Heart left ventricle (tissue), 16 donors: ENCODE measurements at regions not wholly inside any gene's neighbourhood (a gene's known extent, or its start where the extent isn't known, plus 50 kb on each side); places are given as distances from the start of the nearest gene placed in this dataset.
"Not testable (repeated sequence)": the region's sequence is repeated elsewhere in the genome, so short reads cannot be mapped to it uniquely, and the experiment has no call there.

Source experiments
- ATAC-seq, 4 donors: fragments of 200-7000 bp; cut with Tn5 transposase; one replicate each; pipeline ENCODE4 v1.9.1; 2020 to 2022; ENCODE audit warnings: moderate library complexity in 4 of 4, mild to moderate bottlenecking in 3 of 4, moderate number of reproducible peaks in 1 of 4
- DNase-seq, 5 donors: peaks; one replicate each; pipeline ENCODE4 v3.0.0-alpha.2; 2020
- H3K27ac ChIP-seq, 12 donors: fragments of 200-600 bp; sonication (generic) in 4 of 12; one replicate each; pipeline versions ENCODE4 v1.5.0 to v1.8.0; 2016 to 2022; ENCODE audit warnings: mild to moderate bottlenecking in 2 of 12
- H3K27me3 ChIP-seq, 9 donors: fragments of 200-600 bp; sonication (generic) in 2 of 9; one replicate each; pipeline versions ENCODE4 v1.5.1 to v1.8.0; 2016 to 2022; ENCODE audit warnings: mild to moderate bottlenecking in 3 of 9
- H3K36me3 ChIP-seq, 9 donors: fragments of 200-600 bp; sonication (generic) in 2 of 9; one replicate each; pipeline versions ENCODE4 v1.5.0 to v1.8.0; 2018 to 2022; ENCODE audit warnings: mild to moderate bottlenecking in 2 of 9
- H3K4me1 ChIP-seq, 12 donors: fragments of 200-600 bp; sonication (generic) in 4 of 12; one replicate each; pipeline versions ENCODE4 v1.5.0 to v1.8.0; 2016 to 2022; ENCODE audit warnings: mild to moderate bottlenecking in 3 of 12
- H3K4me3 ChIP-seq, 12 donors: fragments of 200-600 bp; sonication (generic) in 4 of 12; one replicate each; pipeline versions ENCODE4 v1.5.0 to v1.8.0; 2017 to 2022; ENCODE audit warnings: mild to moderate bottlenecking in 9 of 12, moderate library complexity in 4 of 12
- H3K9me3 ChIP-seq, 12 donors: fragments of 200-600 bp; sonication (generic) in 4 of 12; one replicate each; pipeline versions ENCODE4 v1.5.0 to v1.8.0; 2016 to 2022; ENCODE audit warnings: mild to moderate bottlenecking in 1 of 12
- CTCF ChIP-seq, 12 donors: fragments of 200-600 bp; sonication (generic) in 4 of 12; IDR thresholded peaks; one replicate each; pipeline versions ENCODE4 v1.5.0 to v1.8.0; 2018 to 2022; ENCODE audit warnings: antibody characterized with exemption in 12 of 12, mild to moderate bottlenecking in 5 of 12
- POLR2A ChIP-seq, 2 donors: fragments of 450-650 bp; IDR thresholded peaks; one replicate each; pipeline ENCODE4 v1.6.1; 2017; ENCODE audit warnings: antibody characterized with exemption in 2 of 2, mild to moderate bottlenecking in 2 of 2, moderate library complexity in 2 of 2
- WGBS, 4 donors: extraction: QIAGEN DNeasy Blood & Tissue Kit in 2 of 4; methylation state at CpG; one replicate each; pipeline versions ENCODE4 v1.1.5 to v1.1.7; 2013 to 2018; 5-methylcytosine and 5-hydroxymethylcytosine counted together
- intact Hi-C, 10 donors: fragments of 100-400 bp; cut with DNase I; formaldehyde crosslinking; loops; one replicate each; pipeline versions ENCODE4 v1.11.1 to v1.14.2; 2022
- donor health status: ischemic (EF 13 %, LVEDD 7.1; RV severe dilation, severe dysfunction).
- donor health status: healthy with polysubstance abuse.
- donor health status: DM: no; HTN: yes; CAD: no.
- donor health status: DM: no; HTN: no; CAD: no.
- donor health status: ischemic (EF 25% LVEDD 6.9; RV normal size, moderate dysfunction).
- donor health status: ischemic (EF 25% LVEDD 5.7; RV mildly dilated, moderate dysfunction).
- donor health status: healthy.
- donor health status: DM: yes; HTN: yes; CAD: no.
- donor health status: ischemic (EF 35%, LVEDD 5.7; RV mildly dilated, moderate dysfunction).
- donor health status: nonischemic (EF 11% LVEDD 7.7; RV severe dilation, severe dysfunction).
- donor health status: DM: yes; HTN: yes; CAD: no.
- donor health status: PGD.
- donor health status: ischemic (EF 29% LVEDD 5.4; RV normal size, mild dysfunction).
- donor health status: nonischemic (EF 23%, LVEDD 6.1; RV moderate dilation, normal function).

- Histone ChIP-seq H3K27me3 (no peaks in the 10 kb centered on the region), H3K36me3 (no peaks in the 10 kb centered on the region), H3K4me3 (no peak overlapping the region), H3K27ac (no peak overlapping the region), H3K9me3 (no peaks in the 10 kb centered on the region), H3K4me1 (no peaks in the 10 kb centered on the region)
- ATAC-seq (no peak), DNase-seq (no peak)
- intact Hi-C loops, result no loop called here
- 88 to 90% (median 89%) methylated on average over 4 of the region's 4 CpGs for WGBS, 4 donors
- TF ChIP-seq CTCF (IDR thresholded peaks at IDR 0.05) (no peak), POLR2A (IDR thresholded peaks at IDR 0.05) (no peak)
Measured at GRCh38 chr7:41565655-41566054, 137.2 kb downstream of the INHBA start.

GRCh38 chr7:41559426-41559825 lies 143.5 kb downstream of the INHBA start:
- DNase-seq, result no peak
- Histone ChIP-seq H3K4me1 (no peaks in the 10 kb centered on the region), H3K9me3 (peaks cover 0 to 2% (median 0%) of the 10 kb centered on the region in 12 donors), H3K27ac (no peak overlapping the region), H3K4me3 (no peak overlapping the region), H3K36me3 (no peaks in the 10 kb centered on the region), H3K27me3 (no peaks in the 10 kb centered on the region)
- intact Hi-C loops, result no loop called here
- 87 to 91% (median 90%) methylated on average over 3 of the region's 3 CpGs for WGBS, 4 donors
- TF ChIP-seq POLR2A (IDR thresholded peaks at IDR 0.05) (no peak), CTCF (IDR thresholded peaks at IDR 0.05) (no peak)
- no peak for ATAC-seq

- H3K4me1 ChIP-seq, result no peaks in the 10 kb centered on the region
- no peaks in the 10 kb centered on the region for H3K36me3 ChIP-seq
- H3K27ac ChIP-seq, result no peak overlapping the region
- peaks cover 0 to 7% (median 0%) of the 10 kb centered on the region in 12 donors for H3K9me3 ChIP-seq
- intact Hi-C loops, result no loop called here
- H3K4me3 ChIP-seq, result no peak overlapping the region
- no peaks in the 10 kb centered on the region for H3K27me3 ChIP-seq
- no peak for TF ChIP-seq POLR2A (IDR thresholded peaks at IDR 0.05)
- TF ChIP-seq CTCF (IDR thresholded peaks at IDR 0.05), result no peak
- no peak for DNase-seq
- no peak for ATAC-seq
Measured at GRCh38 chr7:41554481-41554880, 148.4 kb downstream of the INHBA start.

GRCh38 chr7:41550046-41550445 lies 152.8 kb downstream of the INHBA start:
- ATAC-seq, H3K4me3 ChIP-seq, H3K9me3 ChIP-seq, H3K27ac ChIP-seq, H3K36me3 ChIP-seq, H3K4me1 ChIP-seq, intact Hi-C loops, DNase-seq, H3K27me3 ChIP-seq: not testable (repeated sequence)

- Histone ChIP-seq H3K9me3 (no peaks in the 10 kb centered on the region), H3K4me3 (no peak overlapping the region), H3K36me3 (no peaks in the 10 kb centered on the region), H3K4me1 (no peaks in the 10 kb centered on the region), H3K27ac (no peak overlapping the region), H3K27me3 (no peaks in the 10 kb centered on the region)
- ATAC-seq (no peak), DNase-seq (no peak)
- TF ChIP-seq POLR2A (IDR thresholded peaks at IDR 0.05) (no peak), CTCF (IDR thresholded peaks at IDR 0.05) (no peak)
- intact Hi-C loops, result no loop called here
- WGBS, 4 donors, result 85 to 89% (median 87%) methylated on average over 5 of the region's 5 CpGs
Measured at GRCh38 chr7:41544241-41544640, 158.6 kb downstream of the INHBA start.
